BJ (cell line): ENCODE measurements at regions not wholly inside any gene's neighbourhood (a gene's known extent, or its start where the extent isn't known, plus 50 kb on each side); places are given as distances from the start of the nearest gene placed in this dataset.

Source experiments
- CTCF ChIA-PET: fragments of 350-600 bp; formaldehyde crosslinking; extraction: SDS; loops from one replicate; lab custom pipeline; 2021; ENCODE audit warnings: antibody characterized with exemption, inconsistent platforms; lab: Yijun Ruan, JAX
- POLR2A ChIA-PET: fragments of 300-600 bp; sonication (Branson Sonifier 250); formaldehyde crosslinking; extraction: SDS; loops from one replicate; lab custom pipeline; 2021; ENCODE audit warnings: antibody characterized with exemption; lab: Charles Lee
- DNase-seq: peaks from one replicate; pipeline ENCODE4 v3.0.0-alpha.2; 2011; ENCODE audit warnings: low read depth
- H3K27me3 ChIP-seq: 2 replicates; pipeline ENCODE4 v1.6.0; 2011; ENCODE audit warnings: low read length; ENCODE audit not compliant: control insufficient read depth, insufficient read depth
- H3K36me3 ChIP-seq: 2 replicates; pipeline ENCODE4 v1.5.1; 2011; ENCODE audit warnings: low read length; ENCODE audit not compliant: control insufficient read depth, insufficient read depth
- H3K4me3 ChIP-seq: 2 replicates; pipeline ENCODE4 v1.5.1; 2011; ENCODE audit warnings: low read depth, mild to moderate bottlenecking, control low read depth, low read length
- TF ChIP-seq, protein P1 (sequence below): IDR thresholded peaks from 2 replicates; pipeline ENCODE4 v1.5.1; 2011; ENCODE audit warnings: low read depth, mild to moderate bottlenecking, control low read depth, inconsistent platforms, low read length, moderate library complexity; ENCODE audit not compliant: insufficient read depth

DNA sequence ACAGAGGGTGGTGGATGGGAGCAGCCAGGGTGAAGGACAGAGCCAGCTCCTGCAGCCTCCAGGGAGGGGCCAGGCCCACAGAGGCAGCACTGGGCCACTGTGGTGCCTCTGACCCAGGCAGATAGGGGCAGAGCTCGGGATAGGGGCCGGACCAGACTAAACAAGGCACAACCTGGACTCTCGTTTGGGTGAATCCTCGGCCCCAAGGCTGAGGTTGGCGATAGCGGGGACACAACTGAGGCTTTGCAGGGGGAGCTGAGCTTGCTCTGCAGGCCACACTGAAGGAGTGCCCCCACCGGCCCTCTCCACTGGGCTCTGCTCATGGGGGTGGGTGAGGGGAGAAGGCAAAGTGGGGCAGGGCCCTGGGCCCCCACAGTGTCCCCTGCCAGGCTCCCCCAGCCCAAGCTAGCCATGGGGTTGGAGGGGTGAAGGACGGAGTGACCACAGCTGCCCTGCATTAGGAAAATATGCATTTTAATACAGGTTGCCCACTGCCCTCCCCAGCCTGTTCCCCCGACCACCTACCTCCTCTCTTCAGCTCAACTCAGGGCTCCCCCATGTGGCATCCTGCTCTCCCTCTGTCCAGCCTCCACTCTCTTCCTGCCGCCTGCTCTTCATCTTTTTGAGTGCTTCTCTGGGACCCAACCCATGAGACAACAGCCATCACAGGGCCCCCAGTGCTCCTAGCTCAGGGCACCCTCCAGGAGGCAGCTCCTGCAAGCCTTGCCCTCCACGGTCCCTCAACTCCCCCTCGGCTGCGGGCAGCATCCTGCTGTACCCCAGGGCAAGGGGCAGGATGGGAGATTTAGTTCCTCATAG lies 152.8 kb downstream of the INHBB start:
- Histone ChIP-seq H3K27me3 (peaks cover 1% of the 10 kb centered on the region; the same call in 1 of the 2 replicates), H3K36me3 (no peaks in the 10 kb centered on the region), H3K4me3 (no peak overlapping the region)
- DNase-seq, result no peak
- POLR2A ChIA-PET, result no interaction called here
- CTCF ChIA-PET, result no interaction called here
- TF ChIP-seq, protein P1, sequence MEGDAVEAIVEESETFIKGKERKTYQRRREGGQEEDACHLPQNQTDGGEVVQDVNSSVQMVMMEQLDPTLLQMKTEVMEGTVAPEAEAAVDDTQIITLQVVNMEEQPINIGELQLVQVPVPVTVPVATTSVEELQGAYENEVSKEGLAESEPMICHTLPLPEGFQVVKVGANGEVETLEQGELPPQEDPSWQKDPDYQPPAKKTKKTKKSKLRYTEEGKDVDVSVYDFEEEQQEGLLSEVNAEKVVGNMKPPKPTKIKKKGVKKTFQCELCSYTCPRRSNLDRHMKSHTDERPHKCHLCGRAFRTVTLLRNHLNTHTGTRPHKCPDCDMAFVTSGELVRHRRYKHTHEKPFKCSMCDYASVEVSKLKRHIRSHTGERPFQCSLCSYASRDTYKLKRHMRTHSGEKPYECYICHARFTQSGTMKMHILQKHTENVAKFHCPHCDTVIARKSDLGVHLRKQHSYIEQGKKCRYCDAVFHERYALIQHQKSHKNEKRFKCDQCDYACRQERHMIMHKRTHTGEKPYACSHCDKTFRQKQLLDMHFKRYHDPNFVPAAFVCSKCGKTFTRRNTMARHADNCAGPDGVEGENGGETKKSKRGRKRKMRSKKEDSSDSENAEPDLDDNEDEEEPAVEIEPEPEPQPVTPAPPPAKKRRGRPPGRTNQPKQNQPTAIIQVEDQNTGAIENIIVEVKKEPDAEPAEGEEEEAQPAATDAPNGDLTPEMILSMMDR, result no peak

DNA sequence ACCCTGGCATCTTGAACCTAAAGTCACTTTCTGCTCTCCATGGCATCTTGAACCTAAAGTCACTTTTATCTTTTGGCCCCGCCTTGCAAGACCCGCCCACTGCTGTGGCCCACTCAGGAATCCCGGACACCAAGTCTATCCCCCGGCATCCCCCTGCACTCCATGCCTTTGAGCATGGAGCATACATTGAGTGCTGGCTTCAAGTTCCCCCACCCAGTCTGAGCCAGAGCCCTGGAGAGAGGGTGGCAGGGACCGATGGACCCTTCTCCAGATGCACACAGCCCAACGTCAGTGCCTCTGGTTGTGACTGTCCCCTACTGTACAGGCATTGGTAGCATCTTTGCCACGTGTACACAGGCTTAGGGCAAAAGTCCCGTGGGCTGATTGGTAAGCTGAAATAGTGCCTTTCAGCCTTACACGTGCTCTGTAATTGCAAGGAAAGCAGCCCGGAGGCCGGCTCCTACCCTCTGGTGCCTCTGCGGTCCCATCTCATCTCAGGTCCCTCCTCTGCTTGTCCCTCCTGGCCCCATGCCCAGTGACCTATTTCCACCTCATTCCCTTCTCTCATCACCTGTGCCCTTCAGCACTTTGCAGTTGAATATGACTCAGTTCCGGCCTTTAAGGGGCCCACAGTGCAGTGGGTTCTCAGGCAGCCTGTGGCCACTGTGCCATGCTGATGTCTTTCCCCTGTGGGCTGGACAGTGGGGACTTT lies 154.0 kb downstream of the INHBB start:
- TF ChIP-seq, protein P1, result no peak
- Histone ChIP-seq H3K4me3 (no peak overlapping the region), H3K36me3 (no peaks in the 10 kb centered on the region), H3K27me3 (peaks cover 1% of the 10 kb centered on the region; the same call in 1 of the 2 replicates)
- no peak for DNase-seq
- CTCF ChIA-PET, result no interaction called here
- POLR2A ChIA-PET, result no interaction called here

DNA sequence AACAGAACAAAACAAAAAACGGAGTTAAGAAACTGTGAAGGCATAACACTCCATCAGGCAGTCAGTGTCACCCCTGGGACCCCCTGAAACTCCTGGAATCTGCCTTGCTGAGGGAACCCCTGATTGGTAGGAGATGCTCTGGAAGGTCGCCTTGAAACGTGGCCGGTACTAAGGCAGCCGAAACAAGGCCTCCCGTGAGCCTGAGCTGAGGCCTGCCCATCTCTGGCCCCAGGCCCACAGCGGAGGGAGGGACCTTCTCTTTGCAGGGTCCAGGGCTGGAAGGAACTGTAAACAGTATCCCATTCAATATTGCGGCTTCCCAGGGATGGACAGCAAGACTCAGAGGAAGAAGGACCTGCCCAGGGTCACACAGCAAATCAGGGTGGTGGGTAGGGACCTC lies 155.7 kb downstream of the INHBB start:
- Histone ChIP-seq H3K36me3 (no peaks in the 10 kb centered on the region), H3K4me3 (no peak overlapping the region), H3K27me3 (peaks cover 1% of the 10 kb centered on the region; the same call in 1 of the 2 replicates)
- CTCF ChIA-PET, result no interaction called here
- TF ChIP-seq, protein P1, result no peak
- no peak for DNase-seq
- POLR2A ChIA-PET, result no interaction called here

DNA sequence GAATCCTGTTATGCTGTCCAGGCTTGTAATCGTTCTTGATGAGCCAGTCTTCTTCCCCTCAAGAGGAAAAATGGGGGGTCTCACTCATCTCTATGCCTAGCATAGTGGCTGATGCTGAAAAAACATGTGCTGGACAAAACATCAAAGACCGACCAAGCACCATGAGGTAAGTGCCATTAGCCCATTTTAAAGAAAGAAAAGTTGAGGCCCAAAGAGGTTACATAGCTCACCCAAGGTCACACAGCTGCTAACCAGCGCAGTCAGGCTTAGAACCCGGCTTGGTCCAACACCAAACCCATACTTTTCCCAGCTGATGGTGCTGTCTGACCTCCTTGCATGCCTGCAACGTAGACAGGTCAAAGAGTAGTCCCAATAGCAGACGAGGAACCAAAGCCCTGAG lies 156.4 kb downstream of the INHBB start:
- ChIA-PET POLR2A (no interaction called here), CTCF (interaction anchor here (1.2 kb wide), 1 partner anchor 19 kb away, joined by 3 read pairs; no protein-coding TSS in a partner anchor)
- H3K36me3 ChIP-seq, result no peaks in the 10 kb centered on the region
- peaks cover 1% of the 10 kb centered on the region; the same call in 1 of the 2 replicates for H3K27me3 ChIP-seq
- TF ChIP-seq, protein P1, result no peak
- DNase-seq, result no peak
- H3K4me3 ChIP-seq, result no peak overlapping the region

DNA sequence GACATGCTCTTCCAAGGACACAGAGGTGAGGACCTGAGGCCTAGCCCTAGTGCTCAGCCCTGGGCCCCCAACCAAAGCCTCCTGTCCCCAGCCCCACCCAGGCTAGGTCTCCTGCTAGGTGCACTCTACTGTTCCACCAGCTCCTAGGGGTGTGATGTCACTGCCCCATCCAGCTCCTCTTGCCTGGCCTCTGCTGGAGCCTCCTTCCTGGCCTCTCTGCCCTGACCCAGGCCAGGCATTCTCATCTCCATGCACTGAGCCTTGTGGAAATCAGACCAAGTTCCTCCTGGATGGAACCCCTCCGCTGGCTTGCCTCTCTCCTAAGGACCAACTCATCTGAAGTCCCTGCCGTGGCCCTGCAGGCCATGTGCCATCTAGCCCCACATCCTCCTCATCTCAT lies 156.8 kb downstream of the INHBB start:
- Histone ChIP-seq H3K4me3 (no peak overlapping the region), H3K27me3 (peaks cover 1% of the 10 kb centered on the region; the same call in 1 of the 2 replicates), H3K36me3 (no peaks in the 10 kb centered on the region)
- DNase-seq, result no peak
- ChIA-PET CTCF (interaction anchor here (1.2 kb wide), 1 partner anchor 19 kb away, joined by 3 read pairs; no protein-coding TSS in a partner anchor), POLR2A (no interaction called here)
- TF ChIP-seq, protein P1, result no peak
